ENCODE measurements at regions not wholly inside any gene's neighbourhood (a gene's known extent, or its start where the extent isn't known, plus 50 kb on each side); places are given as distances from the start of the nearest gene placed in this dataset.

GRCh38 chr3:112765531-112765930, 81.1 kb downstream of the CD200R1L start:
- Histone ChIP-seq H3K9me3 (replicated peaks) (no peaks in the 10 kb centered on the region), H3K4me3 (no peak overlapping the region), H3K4me1 (no peaks in the 10 kb centered on the region), H3K27ac (replicated peaks) (no peak overlapping the region), H3K36me3 (no peaks in the 10 kb centered on the region), H3K27me3 (ENCODE audit: low read depth) (no peaks in the 10 kb centered on the region)
- no peak for TF ChIP-seq CTCF (IDR thresholded peaks at IDR 0.05; ENCODE audit: borderline replicate concordance)
- DNase-seq, result no peak
- intact Hi-C loops (cut with micrococcal nuclease), result no loop called here

DNA sequence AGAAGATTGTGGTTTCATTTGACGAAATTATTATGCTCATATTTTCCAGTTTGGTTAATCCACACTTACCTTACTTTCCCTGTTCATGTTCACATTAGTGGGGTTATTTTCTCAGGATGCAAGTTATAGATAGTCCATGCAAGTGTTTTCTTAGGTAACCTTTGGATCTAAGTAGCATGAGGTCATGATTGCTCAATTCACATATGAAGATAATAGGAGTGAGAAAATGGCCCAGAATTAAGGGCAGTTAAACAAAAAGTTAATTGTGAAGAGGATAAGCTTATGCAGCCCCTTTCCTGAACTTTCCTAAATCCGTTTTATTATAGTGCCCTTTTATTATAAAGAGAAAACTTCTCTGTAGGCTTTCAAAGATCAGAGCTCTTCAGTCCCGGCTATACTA, 83.4 kb downstream of the CD200R1L start:
- intact Hi-C loops (cut with micrococcal nuclease), result no loop called here
- no peak for TF ChIP-seq CTCF (IDR thresholded peaks at IDR 0.05; ENCODE audit: borderline replicate concordance)
- H3K9me3 ChIP-seq (replicated peaks), result no peaks in the 10 kb centered on the region
- H3K27ac ChIP-seq (replicated peaks), result peak overlapping the region; percentile 23
- no peak overlapping the region for H3K4me3 ChIP-seq
- H3K27me3 ChIP-seq (ENCODE audit: low read depth), result no peaks in the 10 kb centered on the region
- no peaks in the 10 kb centered on the region for H3K4me1 ChIP-seq
- H3K36me3 ChIP-seq, result no peaks in the 10 kb centered on the region
- DNase-seq, result no peak

DNA sequence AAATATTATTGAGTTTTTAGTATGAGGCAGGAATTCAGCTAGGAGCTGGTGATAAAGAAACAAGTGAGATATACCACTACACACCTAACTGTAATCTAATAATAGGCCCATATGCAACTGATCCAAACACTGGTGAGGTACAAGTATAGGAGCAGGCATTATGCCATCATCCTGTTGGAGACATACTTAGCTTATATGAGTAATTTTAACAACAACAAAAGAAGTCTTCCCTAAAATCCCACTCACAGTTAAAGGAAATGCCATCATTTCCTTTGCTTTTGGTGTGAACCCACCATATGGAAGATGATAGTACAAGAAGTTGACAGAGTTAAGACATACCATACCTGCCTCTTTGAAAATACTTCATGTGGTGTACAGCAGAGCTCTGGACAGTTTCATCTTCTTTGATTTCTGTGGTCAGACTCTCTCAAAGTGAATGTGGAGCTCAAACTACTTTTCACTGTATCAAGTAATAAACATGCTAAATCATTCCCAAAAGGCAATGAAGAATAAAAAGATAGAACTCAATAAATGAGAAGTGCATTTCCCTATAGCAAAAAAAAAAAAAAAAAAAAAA, 85.5 kb downstream of the CD200R1L start:
- H3K9me3 ChIP-seq (replicated peaks), result peaks cover 7% of the 10 kb centered on the region
- intact Hi-C loops (cut with micrococcal nuclease), result no loop called here
- no peak for DNase-seq
- TF ChIP-seq CTCF (IDR thresholded peaks at IDR 0.05; ENCODE audit: borderline replicate concordance), result no peak
- no peaks in the 10 kb centered on the region for H3K27me3 ChIP-seq (ENCODE audit: low read depth)
- H3K4me3 ChIP-seq, result no peak overlapping the region
- no peaks in the 10 kb centered on the region for H3K4me1 ChIP-seq
- no peak overlapping the region for H3K27ac ChIP-seq (replicated peaks)
- no peaks in the 10 kb centered on the region for H3K36me3 ChIP-seq

GRCh38 chr3:112759681-112760080, 87.0 kb downstream of the CD200R1L start:
- no peaks in the 10 kb centered on the region for H3K4me1 ChIP-seq
- peaks cover 11% of the 10 kb centered on the region for H3K9me3 ChIP-seq (replicated peaks)
- no peak overlapping the region for H3K27ac ChIP-seq (replicated peaks)
- no peak for DNase-seq
- intact Hi-C loops (cut with micrococcal nuclease), result no loop called here
- no peaks in the 10 kb centered on the region for H3K36me3 ChIP-seq
- no peak for TF ChIP-seq CTCF (IDR thresholded peaks at IDR 0.05; ENCODE audit: borderline replicate concordance)
- H3K4me3 ChIP-seq, result no peak overlapping the region
- H3K27me3 ChIP-seq (ENCODE audit: low read depth), result no peaks in the 10 kb centered on the region

GRCh38 chr3:112759210-112759609, 87.5 kb downstream of the CD200R1L start:
- intact Hi-C loops (cut with micrococcal nuclease), result no loop called here
- Histone ChIP-seq H3K4me3 (no peak overlapping the region), H3K27ac (replicated peaks) (no peak overlapping the region)

More at GRCh38 chr3:112759210-112759609, 87.5 kb downstream of the CD200R1L start:
- TF ChIP-seq CTCF (IDR thresholded peaks at IDR 0.05; ENCODE audit: borderline replicate concordance), result no peak
- Histone ChIP-seq H3K36me3 (no peaks in the 10 kb centered on the region), H3K4me1 (no peaks in the 10 kb centered on the region), H3K9me3 (replicated peaks) (peaks cover 11% of the 10 kb centered on the region), H3K27me3 (ENCODE audit: low read depth) (no peaks in the 10 kb centered on the region)
- no peak for DNase-seq
